ENCODE measurements at regions not wholly inside any gene's neighbourhood (a gene's known extent, or its start where the extent isn't known, plus 50 kb on each side); places are given as distances from the start of the nearest gene placed in this dataset.

DNA sequence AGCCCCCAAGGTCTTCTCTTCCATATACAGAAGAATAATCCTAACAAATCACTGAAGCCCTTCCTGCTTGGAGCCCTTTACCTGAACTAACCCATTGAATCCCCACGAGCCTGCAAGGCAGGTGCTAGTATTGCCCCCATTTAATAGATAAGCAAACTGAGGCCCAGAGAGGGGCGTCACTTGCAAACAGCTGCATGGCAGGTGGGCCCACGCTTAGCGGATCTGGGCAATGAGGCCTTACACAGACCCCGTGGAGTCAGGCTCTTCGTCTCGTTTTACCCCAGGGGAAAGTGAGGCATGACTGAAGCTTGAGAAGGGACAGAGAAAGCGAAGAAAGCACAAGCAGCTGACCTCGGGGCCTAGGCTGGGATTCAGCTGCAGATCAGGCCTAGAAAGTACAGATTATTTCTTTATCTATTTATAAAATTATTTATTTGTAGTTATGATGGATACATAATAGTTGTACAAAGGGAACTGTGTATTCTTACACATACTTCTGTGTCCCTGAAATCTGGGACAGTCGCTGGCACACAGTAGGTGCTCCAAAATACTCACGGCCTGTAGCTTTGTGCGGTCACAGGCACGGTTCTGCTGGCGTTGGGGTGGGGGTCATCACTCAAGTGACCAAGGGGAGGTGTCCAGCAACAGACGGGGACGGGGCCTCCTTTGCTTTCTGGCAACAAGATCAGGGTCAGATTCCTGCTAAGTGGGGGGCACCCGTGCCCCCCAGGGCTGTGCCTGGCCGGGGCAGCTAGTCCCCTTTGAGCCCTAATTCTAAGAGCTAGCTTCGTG is 223.2 kb upstream of the GSE1 start:
- no peak for DNase-seq (ENCODE audit: low spot score)

DNA sequence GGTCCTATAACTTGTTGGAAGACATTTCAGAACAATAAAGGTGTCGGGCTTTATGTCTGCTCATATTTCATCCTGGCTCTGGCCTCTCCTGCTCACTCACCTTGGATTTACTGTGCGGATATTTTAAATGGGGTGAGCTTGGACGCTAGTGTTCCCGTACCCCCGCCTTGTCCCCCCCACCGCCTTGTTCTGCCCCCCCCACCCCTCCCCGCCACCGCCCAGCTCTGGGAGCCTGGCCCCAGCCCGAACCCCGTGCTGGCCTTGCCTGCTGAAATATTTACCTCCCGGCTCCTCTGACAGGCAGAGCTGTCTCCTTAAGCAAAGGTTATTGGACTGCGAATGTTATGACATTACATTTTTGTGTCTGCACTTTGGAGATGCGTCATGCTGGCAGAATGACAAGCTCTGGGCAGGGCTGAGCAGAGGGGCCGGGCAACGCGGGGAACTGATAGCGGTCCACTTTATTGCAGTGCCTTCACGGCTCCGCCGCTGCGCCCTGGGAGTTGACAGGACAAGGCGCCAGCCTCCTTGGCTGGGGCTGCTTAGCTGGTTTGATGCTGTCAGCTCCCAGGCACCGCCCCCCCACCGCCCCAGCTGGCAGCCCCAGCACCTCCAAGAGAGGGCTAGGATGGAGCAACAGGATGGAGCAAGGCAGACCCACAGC is 222.5 kb upstream of the GSE1 start:
- peak; percentile 89 for DNase-seq (ENCODE audit: low spot score)

DNA sequence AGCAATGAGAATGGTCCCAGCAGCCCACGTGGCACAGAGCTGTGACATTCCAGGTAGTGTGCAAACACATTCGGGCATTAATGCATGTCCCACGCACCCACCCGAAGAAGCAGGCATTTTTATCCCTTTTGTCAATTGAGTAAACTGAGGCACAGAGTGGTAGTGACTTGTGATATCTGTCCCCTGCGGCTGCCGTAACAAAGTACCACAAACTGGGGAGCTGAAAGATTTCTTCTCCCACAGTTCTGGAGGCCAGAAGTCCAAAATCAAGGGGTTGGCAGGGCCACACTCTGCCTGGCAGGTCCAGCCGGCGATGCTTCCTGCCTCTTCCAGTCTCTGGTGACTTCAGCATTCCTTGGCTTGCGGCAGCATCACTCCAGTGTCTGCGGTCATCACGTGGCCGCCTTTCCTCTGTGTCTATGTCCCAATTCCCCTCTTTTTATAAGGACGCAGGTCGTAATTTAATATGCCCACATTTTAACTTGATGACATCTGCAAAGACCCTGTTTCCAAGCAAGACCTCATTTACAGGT is 221.9 kb upstream of the GSE1 start:
- no peak for DNase-seq (ENCODE audit: low spot score)

DNA sequence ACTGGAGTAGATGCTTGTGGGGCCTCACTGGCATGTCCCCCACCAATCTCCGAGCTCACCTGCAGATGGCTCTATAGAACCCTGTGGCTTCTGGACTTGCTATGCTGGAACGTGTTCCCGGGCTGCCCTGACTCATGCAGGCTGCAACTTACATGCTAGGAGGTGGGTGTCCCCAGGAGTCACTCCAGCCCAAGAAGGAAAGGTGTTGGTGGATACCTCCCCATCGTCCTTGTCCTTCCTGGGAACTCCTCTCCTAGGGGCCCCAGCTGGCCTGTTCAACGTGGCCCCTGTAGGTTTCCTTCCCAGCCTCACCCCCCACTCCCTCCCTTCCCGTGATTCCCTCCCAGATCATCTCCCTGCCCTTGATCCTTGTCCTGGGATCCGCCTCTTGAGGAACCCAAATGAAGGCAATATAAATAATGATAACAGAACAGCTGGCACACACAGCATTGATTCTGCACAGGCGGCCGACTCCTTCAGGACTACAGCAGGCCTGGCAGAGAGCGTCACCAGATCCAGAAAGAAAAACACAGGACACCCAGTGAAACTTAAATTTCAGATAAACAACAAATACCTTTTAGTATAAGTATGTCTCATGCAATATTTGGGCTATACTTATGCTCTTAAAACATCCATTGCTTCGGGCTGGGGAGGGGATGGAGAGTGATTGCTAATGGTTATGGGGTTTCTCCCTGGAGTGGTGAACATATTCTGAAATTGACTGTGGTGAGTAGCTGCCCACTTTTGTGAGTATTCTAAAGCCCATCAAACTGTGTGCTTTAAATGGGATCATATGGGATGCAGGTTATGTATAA is 221.1 kb upstream of the GSE1 start:
- no peak for DNase-seq (ENCODE audit: low spot score)

DNA sequence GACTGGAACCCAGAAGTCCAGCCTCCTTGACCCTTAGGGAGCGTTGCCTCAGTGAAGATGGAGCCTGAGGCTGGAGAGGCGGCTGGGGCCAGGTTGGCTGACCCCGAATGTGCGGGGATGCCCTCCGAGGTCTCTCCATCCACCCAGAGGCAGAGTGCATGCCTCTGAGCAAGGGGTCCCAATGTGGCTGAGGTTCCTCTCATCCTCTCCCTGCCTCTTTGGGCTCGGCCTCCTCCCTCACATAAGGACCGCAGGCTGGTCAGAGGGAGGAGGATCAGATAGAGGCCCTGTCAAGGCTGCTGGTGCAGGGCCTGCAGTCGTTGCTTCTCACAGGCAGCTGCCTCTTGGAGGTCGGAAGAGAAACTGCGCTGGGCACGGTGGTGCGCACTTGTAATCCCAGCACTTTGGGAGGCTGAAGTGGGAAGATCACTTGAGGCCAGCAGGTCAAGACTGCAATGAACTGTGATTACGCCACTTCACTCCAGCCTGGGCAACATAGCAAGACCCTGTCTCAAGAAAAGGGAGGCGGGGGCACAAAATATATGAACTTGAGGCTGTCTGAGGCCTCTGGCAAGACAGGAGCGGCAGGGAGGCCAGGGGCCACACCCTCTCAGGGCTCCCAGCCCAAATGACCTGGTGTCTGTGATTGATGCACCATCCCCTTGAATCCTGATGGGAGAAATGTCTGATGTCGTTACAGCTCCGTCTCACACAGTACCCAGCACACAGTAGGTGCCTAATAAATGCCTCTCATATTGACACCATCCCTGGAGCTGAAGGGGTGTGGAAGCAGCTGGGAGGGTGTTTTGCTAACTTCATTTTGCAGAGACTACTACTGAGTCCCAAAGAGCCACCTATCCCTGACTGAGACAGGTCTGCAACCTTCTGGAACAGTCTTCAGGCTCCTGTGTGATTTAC is 220.1 kb upstream of the GSE1 start:
- no peak for DNase-seq (ENCODE audit: low spot score)

DNA sequence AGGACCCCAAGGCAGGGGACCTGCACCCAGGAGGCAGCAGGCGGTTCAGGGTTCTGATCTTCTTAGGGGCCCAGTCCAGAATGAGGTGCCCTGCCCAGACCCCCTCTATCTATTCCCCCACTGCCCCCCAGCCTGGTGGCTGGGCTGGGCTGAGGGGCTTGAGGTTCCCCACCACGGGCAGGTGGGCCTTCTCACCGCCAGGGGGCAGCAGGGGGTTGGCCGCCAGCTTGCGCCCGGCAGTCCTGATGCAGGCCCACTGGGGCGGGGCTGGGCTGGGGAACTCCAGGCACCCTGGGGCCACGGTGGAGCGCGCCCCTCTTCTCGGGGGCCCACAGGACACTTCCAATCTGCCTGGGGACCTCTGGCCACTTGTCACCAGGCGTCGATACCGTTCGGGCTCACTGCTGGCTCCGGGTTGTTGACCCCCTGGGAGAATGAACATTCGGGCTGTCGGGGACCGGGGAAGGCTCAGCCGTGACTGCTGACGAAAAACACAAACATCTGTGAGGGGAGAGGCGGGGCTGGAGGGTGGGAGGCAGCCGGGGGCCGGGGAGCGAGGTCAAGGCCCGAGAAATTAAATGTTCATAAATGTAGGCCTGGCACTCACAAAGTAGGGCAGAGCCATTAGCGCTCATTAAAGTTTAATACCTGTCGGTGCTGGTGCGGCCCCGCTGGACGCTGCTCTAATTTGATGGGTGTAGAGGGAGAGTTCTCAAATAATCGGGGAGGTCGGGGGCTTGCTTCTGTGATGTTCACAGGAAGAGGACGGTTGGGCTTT is 219.3 kb upstream of the GSE1 start:
- DNase-seq (ENCODE audit: low spot score) = peak; percentile 50

DNA sequence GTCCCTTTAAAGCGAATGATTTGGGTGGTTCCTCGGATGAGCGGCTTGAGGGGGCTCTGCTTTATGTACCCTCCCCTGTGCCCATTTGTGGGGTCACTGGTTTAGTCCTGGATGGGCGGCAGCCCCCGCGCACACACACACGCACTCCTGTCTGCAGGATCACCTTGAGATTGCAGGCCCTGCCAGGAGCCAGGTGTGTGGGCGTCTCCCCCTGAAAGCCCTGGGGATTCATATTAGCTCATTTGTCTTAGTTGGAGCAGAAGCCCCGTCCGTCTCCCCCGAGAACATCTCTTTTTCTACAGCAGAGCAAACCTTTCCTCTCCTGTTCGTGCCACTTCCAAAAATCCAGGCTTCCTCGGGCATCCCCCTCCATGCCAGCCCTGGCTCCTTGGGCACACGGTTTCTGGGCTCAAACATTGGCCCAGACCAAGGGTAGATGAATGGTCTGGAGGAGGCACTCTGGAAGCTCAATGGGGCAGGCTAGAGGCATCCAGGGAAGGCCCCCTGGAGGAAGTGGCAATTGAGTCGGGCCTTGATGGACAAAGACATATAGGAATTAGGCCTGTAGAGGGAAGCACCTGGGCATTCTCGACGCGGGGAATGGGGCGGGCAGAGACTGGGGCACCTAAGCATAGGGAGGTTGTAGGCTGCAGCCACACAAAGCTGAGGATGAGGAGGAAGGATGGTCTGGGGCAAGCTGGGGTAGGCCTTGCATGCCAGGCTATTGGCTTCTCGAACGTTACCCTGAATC is 218.5 kb upstream of the GSE1 start:
- DNase-seq (ENCODE audit: low spot score) = no peak

DNA sequence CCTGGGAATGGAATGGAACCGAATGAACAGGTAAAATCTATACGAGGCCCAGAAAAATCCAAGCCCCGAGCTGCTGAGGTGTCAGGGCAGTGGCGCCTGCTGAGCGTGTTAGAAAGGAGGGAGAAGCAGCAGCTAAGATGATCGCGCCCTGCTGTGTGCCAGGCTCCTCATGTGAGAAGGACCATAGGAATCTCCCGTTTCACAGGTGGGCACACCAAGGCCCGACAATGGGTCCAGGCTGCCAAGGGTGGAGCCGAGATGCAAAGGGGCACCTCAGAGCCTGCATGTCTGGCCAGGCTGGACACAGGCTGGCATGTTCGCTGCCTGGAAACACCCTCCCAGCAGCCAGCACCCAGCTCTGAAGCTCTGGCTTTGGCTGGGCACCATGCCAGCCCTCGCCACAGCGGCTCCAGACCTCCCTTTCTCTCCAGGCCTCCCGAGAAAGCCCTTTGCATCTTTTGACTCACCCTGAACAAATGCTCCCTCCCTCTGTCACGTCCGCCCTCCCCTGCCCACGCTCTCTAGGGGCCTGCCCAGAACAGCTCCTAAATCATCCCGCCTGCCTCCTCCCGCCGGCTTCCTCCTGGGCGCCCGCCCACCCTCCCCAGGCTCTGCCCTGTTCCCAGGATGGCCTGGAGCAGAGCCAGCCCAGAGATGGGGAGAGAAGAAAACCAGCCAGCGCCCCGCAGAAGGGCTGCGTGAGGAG is 217.8 kb upstream of the GSE1 start:
- peak; percentile 64 for DNase-seq (ENCODE audit: low spot score)

DNA sequence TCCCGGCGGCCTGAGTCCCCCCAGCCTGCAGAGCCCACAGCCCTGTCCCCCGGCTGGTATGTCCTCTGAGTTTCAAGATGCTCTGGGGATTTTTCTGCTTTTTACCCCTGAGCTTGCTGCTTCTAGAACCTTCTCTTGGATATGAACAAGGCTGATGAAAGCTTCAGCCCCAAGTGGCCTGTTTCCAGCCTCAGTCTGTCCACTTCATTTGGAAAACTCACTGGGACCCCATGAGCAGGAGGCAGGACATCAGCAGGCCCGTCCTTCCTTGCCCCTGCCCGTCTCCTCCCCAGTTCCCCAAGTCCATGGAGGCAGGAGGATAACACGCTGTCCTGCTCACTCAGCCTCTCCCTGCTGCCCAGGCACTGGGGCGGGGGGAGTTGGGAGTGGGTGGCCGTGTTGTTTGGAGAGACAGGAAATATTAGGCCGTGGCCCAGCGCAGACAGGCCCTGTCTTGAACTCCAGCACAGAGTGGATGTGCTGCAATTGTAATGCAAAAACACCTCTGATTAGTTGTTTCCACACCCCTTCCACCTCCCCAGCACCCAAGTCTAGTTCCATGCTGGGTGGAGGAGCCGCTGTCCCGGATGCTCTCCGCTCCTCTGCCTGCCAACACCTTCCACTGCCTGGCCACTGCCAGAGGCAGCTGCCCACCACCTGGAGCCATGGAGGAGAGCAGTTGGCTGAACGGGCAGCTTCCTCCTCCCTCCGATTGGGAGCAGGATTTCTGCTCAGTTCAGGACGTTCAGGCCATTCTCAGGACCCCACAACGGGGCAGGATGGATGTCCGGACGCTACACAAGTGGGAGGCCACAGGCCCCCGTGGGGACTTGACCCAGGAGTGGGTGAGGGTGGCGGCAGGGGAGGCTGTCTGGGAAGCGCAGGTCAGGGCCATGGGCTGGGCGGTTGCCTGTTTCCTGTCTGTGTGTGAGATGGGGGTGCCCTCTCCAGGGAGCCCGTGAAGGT is 216.9 kb upstream of the GSE1 start:
- no peak for DNase-seq (ENCODE audit: low spot score)

DNA sequence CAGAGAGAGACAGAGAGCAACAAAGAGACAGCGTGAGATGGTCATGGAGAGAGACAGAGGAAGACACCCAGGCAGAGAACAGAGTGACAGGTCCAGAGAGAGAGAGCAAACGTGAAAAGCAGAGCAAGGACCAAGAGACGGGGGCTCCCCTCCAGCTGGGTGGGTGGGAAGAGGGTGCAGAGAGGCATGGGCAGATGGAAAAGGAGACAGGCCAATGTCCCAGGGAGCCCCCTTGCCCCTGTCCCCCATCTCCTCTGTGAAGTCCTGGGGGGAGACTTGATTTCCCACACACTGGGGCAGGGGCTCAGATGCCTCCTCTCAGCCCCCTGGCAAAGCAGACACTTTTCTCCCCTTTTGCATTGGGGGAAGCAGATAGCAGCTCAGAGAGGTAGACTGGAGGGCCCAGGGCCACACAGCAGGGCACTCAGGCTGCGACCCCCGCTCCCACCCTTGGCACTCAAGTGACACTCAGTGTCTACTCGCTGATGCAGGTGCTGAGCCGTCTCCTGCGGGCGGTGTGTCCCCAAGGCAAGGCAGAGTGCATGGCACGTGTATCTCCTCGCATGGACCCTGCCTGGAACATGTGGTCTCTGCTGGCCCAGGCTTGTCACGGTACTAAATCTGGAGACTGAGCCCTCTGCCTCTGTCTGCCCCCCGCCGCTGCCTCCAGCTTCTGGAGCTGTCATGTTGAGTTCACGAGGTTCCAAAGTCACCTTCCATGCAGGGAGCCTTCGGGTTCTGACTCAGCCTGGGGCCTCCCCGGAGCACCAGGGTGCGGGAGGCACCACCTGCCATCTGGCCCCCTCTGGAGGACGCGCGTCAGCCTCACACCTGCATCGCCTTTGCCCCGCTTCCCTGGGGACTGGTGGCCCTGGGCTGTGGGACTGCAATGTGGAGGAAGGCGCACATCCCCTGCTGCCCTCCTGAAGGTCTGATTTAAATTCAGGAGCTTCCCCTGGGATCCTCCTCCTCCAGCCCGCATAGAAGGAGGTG is 215.9 kb upstream of the GSE1 start:
- DNase-seq (ENCODE audit: low spot score) = no peak

DNA sequence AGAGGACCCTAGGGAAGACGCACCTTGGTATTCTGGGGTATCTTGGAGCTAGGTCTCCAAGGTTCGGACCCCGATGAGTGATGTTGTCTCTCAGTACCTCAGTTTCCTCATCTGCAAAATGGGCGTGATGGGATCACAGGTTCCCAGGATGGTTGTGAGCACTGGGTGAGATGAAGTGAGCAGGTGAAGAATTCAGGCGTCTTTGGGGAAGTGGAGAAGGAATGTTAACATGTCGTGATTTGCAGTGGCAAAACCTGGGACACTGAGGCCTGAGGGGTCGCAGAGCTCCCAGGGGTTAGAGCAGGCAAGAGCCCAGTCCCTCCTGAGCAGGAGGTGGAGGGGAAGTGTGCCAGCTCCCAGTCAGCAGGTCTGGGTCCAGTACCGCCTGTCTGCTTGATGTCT is 215.1 kb upstream of the GSE1 start:
- no peak for DNase-seq (ENCODE audit: low spot score)

DNA sequence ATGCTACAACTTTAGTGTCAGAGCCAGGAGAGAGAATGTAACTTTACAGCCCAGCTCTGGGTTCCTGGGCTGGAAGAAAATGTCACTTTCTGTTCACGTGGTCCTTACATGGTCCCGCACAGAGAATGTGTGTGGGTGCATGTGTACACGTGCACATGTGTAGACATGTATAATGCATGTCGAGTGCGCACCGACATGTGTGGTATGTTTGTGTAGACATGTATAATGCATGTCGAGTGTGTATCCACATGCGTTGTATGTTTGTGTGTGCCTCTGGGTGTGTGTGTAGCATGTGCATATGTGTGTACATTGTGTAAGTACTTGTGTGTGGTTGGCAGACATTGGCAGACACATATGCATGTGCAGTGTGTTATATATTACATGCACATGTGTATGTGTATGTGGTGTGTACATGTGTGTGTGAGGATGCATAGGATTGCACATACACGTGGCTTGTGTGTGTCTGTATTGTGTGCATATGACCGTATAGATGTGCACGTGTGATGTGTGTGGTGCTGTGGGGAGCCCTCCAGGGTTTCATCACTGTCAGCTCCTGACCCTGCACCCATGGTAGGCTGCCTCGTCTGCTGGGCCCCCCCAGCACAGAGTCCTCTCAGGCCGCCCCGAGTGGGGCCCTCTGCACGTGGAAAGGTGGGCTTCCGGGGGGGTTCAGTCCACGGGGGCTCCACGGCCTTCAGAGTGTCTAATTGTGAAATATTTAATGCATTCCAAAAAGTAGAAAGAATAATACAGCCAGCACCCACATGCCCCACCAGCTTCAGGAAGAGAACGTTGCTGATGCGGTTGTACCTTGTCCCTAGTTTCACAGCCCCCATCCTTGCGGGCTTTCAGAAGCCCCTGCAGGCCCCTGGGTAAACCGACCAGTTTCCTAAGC is 214.2 kb upstream of the GSE1 start:
- DNase-seq (ENCODE audit: low spot score) = no peak

DNA sequence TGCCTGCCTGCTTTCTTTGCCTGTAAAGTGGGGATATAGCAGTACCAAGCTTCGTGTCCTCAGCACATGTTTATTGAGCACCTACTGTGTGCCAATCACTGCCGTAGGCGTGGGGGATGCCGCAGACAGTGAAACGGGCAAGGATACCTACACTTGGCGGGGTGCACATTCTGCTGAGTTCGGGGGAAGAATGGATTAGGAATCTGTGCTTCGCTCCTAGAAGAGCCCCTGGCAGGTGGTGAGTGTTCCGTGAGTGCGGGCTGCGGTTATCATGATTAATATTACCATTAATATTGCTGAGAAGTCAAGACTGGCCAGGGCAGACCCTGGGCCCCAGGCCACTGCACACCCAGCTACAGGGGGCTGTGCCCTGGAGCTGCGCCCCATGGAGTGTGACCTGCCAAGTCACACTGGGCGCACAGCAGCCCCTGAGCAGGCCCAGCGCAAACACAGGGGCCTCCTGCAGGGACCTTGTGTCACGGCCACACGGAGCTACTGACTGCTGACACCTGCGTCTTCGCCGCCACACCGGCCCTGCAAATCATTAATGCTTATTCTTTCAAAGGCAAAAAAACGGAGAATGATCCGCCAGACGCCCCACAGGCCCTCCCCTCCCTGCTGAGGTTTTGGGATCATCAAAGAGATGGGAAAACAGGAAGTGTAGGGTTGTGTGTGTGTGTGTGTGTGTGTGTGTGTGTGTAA is 213.4 kb upstream of the GSE1 start:
- no peak for DNase-seq (ENCODE audit: low spot score)

DNA sequence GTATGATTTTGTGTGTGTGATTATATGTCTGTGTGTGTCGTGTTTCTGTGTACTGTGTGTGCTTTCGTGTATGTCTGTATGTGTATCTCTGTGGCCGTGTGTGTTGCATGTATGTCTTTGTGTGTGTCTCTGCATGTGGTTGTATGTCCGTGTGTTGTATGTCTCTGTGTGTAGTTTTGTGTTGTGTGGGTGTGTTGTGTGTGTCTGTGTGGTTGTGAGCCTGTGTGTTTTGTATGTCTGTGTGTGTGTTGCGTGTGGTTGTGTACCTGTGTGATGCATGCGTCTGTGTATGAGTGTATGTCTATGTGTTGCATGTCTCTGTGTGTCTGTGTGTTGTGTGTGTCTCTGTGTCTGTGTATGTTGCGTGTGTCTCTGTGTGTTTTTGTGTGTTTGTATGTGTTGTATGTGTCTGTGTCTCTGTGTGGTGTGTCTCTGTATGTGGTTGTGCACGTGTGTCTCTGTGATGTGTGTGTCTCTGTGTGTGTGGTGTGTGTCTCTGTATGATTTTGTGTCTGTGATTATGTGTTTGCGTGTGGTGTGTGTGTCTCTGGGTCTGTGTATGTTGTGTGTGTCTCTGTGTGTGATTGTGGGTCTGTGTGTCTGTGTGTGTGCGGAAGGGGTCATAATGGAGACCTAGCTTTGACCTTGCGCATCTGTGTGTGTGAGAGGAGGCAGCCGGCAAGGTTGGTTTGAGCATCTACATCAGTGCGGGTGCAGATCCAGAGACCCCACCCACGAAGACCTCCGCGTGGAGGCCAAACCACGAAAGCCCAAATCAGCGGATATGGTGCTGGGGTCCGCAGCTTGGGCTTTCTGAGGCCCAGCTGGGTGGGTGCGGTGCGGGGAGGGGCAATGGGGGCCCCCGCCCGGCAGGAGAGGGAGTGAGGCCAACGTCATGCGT is 212.6 kb upstream of the GSE1 start:
- DNase-seq (ENCODE audit: low spot score) = no peak

All from mucosa of gallbladder (tissue), 1 donor.